SK-N-MC (cell line): ENCODE measurements at regions not wholly inside any gene's neighbourhood (a gene's known extent, or its start where the extent isn't known, plus 50 kb on each side); places are given as distances from the start of the nearest gene placed in this dataset.

Experiments used
- EZH2 ChIP-seq: fragments of 200-600 bp; sonication (generic); IDR thresholded peaks from one replicate; pipeline ENCODE4 v1.6.1; 2017; ENCODE audit warnings: antibody characterized with exemption
- FOXP2 ChIP-seq: optimal IDR thresholded peaks from 2 replicates; pipeline ENCODE3; 2011; ENCODE audit warnings: mild to moderate bottlenecking, moderate library complexity; ENCODE audit not compliant: insufficient read depth; ENCODE audit errors: extremely low read length, control extremely low read depth
- POLR2AphosphoS5 ChIP-seq: IDR thresholded peaks from 2 replicates; pipeline ENCODE4 v1.6.1; 2012; ENCODE audit warnings: mild to moderate bottlenecking, low read depth, low read length, borderline replicate concordance

DNA sequence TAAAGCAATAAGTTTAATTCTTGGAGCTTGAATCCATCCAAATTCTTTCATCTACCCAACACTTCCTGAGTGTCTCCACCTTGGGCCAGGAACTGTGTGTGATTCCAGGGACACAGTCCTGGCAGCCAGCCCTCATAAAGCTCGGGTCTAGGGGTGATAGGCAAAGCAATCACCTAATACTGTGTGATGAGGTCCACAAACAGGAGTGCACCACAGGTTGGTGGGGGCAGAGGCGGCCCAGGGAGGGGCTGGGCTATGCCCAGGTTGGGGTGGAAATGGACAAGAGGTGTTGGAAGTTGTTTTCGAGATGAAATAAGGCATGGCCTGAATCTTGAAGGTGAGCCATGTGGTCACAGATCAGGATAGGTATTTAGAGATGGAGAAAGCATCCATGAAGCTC, 133.9 kb upstream of the PTCH1 start:
- TF ChIP-seq EZH2 (no peak), POLR2AphosphoS5 (no peak), FOXP2 (no peak)
